ENCODE measurements at regions not wholly inside any gene's neighbourhood (a gene's known extent, or its start where the extent isn't known, plus 50 kb on each side); places are given as distances from the start of the nearest gene placed in this dataset.

DNA sequence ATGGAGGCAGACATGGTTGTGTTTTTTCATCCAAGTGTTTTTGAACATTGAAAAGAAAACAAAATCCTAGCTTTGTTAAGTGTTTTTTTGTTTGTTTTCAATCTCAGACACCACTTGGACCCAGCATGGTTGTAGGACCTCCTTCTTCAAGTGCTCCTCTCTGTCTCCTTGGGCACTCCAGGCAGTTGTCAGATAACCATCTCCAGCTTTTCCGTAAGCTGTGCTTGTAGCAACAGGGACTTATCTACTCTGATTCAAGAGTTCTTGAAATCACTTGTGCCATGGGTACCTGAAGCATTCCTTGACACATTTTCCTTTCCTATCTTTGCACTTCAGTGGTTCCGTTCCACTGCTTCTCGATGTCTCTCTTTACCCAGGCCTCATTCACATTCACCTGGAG, 334.9 kb upstream of the DDX53 start:
- no peaks in the 10 kb centered on the region for H3K79me2 ChIP-seq (ENCODE audit: control insufficient read depth, insufficient read depth, low read length)
- DNase-seq (ENCODE audit: low read depth, low spot score): no peak
- no peaks in the 10 kb centered on the region for H4K20me1 ChIP-seq (replicated peaks; ENCODE audit: control insufficient read depth, extremely low read depth, insufficient read depth, low read length)
- FAIRE-seq: no peak
- H3K4me1 ChIP-seq (ENCODE audit: control insufficient read depth, extremely low read depth, insufficient read depth, low read length): no peaks in the 10 kb centered on the region
- no peak overlapping the region for H3K4me2 ChIP-seq (ENCODE audit: insufficient read depth, low read length)
- H3K4me3 ChIP-seq (replicated peaks in 1 of 3; ENCODE audit: insufficient read depth in 1 of 3, low read depth in 1 of 3, low read length in 3 of 3): no peak overlapping the region
- no peaks in the 10 kb centered on the region for H3K9me3 ChIP-seq (replicated peaks; ENCODE audit: control insufficient read depth, insufficient read depth, low read length)
- no peak overlapping the region for H3K27ac ChIP-seq (ENCODE audit: insufficient read depth, low read depth, low read length)
- CTCF ChIA-PET: no interaction called here
- no peaks in the 10 kb centered on the region for H3K9me1 ChIP-seq (replicated peaks; ENCODE audit: control insufficient read depth, extremely low read depth, insufficient read depth, low read length)
- no peak overlapping the region for H3K9ac ChIP-seq (replicated peaks; ENCODE audit: extremely low read depth, insufficient read depth, low read length)
- no peaks in the 10 kb centered on the region for H3K36me3 ChIP-seq (ENCODE audit: control insufficient read depth in 2 of 2, extremely low read depth in 1 of 2, insufficient read depth in 2 of 2, low read length in 2 of 2)
- H2AFZ ChIP-seq (ENCODE audit: low read depth, low read length): no peak overlapping the region
- intact Hi-C loops (cut with micrococcal nuclease) (no loop called here), dilution Hi-C loops (cut with MboI; ENCODE audit: extremely low pct_ligation_motif_present, low sequenced_read_pairs) (no loop called here)
- POLR2A ChIA-PET: no interaction called here
- no peak for TF ChIP-seq GATA2 (IDR thresholded peaks at IDR 0.05; ENCODE audit: insufficient read depth, insufficient read length, low read depth, low read length)
- TF ChIP-seq POLR2A (IDR thresholded peaks at IDR 0.05; ENCODE audit: low read depth, low read length): no peak
- no peak for TF ChIP-seq JUN (IDR thresholded peaks at IDR 0.05; ENCODE audit: borderline replicate concordance, insufficient read depth, insufficient read length, low read depth)
- TF ChIP-seq MYC (IDR thresholded peaks at IDR 0.05; ENCODE audit: low read depth, low read length): no peak
- TF ChIP-seq, protein P1, sequence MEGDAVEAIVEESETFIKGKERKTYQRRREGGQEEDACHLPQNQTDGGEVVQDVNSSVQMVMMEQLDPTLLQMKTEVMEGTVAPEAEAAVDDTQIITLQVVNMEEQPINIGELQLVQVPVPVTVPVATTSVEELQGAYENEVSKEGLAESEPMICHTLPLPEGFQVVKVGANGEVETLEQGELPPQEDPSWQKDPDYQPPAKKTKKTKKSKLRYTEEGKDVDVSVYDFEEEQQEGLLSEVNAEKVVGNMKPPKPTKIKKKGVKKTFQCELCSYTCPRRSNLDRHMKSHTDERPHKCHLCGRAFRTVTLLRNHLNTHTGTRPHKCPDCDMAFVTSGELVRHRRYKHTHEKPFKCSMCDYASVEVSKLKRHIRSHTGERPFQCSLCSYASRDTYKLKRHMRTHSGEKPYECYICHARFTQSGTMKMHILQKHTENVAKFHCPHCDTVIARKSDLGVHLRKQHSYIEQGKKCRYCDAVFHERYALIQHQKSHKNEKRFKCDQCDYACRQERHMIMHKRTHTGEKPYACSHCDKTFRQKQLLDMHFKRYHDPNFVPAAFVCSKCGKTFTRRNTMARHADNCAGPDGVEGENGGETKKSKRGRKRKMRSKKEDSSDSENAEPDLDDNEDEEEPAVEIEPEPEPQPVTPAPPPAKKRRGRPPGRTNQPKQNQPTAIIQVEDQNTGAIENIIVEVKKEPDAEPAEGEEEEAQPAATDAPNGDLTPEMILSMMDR (IDR thresholded peaks at IDR 0.05; ENCODE audit: extremely low read depth in 1 of 2, insufficient read depth in 1 of 2, low read depth in 1 of 2, low read length in 2 of 2): no peak
- TF ChIP-seq, protein P2, sequence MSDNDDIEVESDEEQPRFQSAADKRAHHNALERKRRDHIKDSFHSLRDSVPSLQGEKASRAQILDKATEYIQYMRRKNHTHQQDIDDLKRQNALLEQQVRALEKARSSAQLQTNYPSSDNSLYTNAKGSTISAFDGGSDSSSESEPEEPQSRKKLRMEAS (IDR thresholded peaks at IDR 0.05; ENCODE audit: insufficient read depth, insufficient read length): no peak
- TF ChIP-seq EZH2 (IDR thresholded peaks at IDR 0.05; ENCODE audit: borderline replicate concordance, low read depth, low read length, severe bottlenecking): no peak
- no peak for TF ChIP-seq FOS (IDR thresholded peaks at IDR 0.05; ENCODE audit: borderline replicate concordance, insufficient read depth, low read length)
- no peak for TF ChIP-seq POLR2AphosphoS5 (IDR thresholded peaks at IDR 0.05; ENCODE audit: insufficient read depth, low read depth, low read length)
- BruUV-seq (replicated peaks): no TSS peak
- H3K27me3 ChIP-seq (ENCODE audit: control insufficient read depth in 2 of 2, insufficient read depth in 2 of 2, low read length in 2 of 2): no peaks in the 10 kb centered on the region
